ENCODE measurements at regions not wholly inside any gene's neighbourhood (a gene's known extent, or its start where the extent isn't known, plus 50 kb on each side); places are given as distances from the start of the nearest gene placed in this dataset.
A peak's percentile ranks its signal among the peaks of the same experiment; 100 is the strongest.

DNA sequence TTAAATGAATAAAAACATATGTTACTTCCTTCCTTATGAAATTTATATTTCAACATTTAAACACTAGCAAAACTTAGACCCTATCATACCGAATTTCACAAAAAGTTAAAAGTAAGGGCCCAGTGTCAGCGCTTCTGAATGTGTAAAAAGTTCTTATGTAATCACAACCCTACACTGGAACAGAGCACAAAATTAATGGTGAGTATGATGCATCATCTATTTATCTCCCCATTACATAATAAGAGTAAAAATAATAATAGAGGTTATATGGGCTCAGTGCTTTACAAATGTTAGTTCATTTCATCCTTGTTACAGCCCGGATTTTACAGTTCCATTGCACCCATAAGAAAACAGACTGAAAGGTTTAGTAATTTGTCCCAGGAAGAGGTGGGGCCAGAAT lies 144.9 kb upstream of the POU3F3 start:
- Histone ChIP-seq H3K9ac (ENCODE audit: extremely low read depth, low read length, poor library complexity, severe bottlenecking) (no peak overlapping the region), H3K4me3 (ENCODE audit: low read length) (no peak overlapping the region), H3K4me1 (ENCODE audit: control insufficient read depth, insufficient read depth, low read length) (no peaks in the 10 kb centered on the region), H3K27me3 (ENCODE audit: control insufficient read depth, insufficient read depth, low read length, poor library complexity, severe bottlenecking) (no peaks in the 10 kb centered on the region), H3K9me3 (ENCODE audit: control insufficient read depth, low read length) (no peaks in the 10 kb centered on the region), H3K36me3 (ENCODE audit: control insufficient read depth, insufficient read depth, low read length) (no peaks in the 10 kb centered on the region), H3K27ac (ENCODE audit: low read depth, low read length) (no peak overlapping the region)
- WGBS, 2 experiments (ENCODE audit: insufficient coverage in 1 of 2, insufficient read length in 1 of 2): 85% methylated on average over 2 of the region's 3 CpGs; no CpG with 5 or more reads in 1 of the 2 experiments
- peaks cover 1% of the 10 kb centered on the region for H3K4me1 Mint-ChIP-seq
- H3K27me3 Mint-ChIP-seq (ENCODE audit: insufficient read depth): no peaks in the 10 kb centered on the region
- H3K4me3 Mint-ChIP-seq: no peak overlapping the region
- no peaks in the 10 kb centered on the region for H3K36me3 Mint-ChIP-seq (ENCODE audit: low read depth)
- TF ChIP-seq, protein P1, sequence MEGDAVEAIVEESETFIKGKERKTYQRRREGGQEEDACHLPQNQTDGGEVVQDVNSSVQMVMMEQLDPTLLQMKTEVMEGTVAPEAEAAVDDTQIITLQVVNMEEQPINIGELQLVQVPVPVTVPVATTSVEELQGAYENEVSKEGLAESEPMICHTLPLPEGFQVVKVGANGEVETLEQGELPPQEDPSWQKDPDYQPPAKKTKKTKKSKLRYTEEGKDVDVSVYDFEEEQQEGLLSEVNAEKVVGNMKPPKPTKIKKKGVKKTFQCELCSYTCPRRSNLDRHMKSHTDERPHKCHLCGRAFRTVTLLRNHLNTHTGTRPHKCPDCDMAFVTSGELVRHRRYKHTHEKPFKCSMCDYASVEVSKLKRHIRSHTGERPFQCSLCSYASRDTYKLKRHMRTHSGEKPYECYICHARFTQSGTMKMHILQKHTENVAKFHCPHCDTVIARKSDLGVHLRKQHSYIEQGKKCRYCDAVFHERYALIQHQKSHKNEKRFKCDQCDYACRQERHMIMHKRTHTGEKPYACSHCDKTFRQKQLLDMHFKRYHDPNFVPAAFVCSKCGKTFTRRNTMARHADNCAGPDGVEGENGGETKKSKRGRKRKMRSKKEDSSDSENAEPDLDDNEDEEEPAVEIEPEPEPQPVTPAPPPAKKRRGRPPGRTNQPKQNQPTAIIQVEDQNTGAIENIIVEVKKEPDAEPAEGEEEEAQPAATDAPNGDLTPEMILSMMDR (conservative IDR thresholded peaks at IDR 0.05): no peak
- peaks cover 3% of the 10 kb centered on the region for H3K9me3 Mint-ChIP-seq
- no peak overlapping the region for H3K27ac Mint-ChIP-seq
- no peak for DNase-seq

GRCh38 chr2:104716061-104716460 lies 137.9 kb upstream of the POU3F3 start:
- H3K4me1 ChIP-seq (ENCODE audit: control insufficient read depth, insufficient read depth, low read length): no peaks in the 10 kb centered on the region
- H3K4me1 Mint-ChIP-seq: no peaks in the 10 kb centered on the region
- TF ChIP-seq, protein P1 (conservative IDR thresholded peaks at IDR 0.05): no peak
- 92 to 100% methylated on average over 1 to 4 of the region's 4 CpGs for WGBS, 2 experiments (ENCODE audit: insufficient coverage in 1 of 2, insufficient read length in 1 of 2)
- no peak overlapping the region for H3K4me3 ChIP-seq (ENCODE audit: low read length)
- H3K4me3 Mint-ChIP-seq: no peak overlapping the region
- H3K36me3 ChIP-seq (ENCODE audit: control insufficient read depth, insufficient read depth, low read length): no peaks in the 10 kb centered on the region
- DNase-seq: no peak
- H3K27me3 Mint-ChIP-seq (ENCODE audit: insufficient read depth): no peaks in the 10 kb centered on the region
- H3K27me3 ChIP-seq (ENCODE audit: control insufficient read depth, insufficient read depth, low read length, poor library complexity, severe bottlenecking): no peaks in the 10 kb centered on the region
- H3K27ac Mint-ChIP-seq: peak overlapping the region; percentile 26
- H3K9me3 ChIP-seq (ENCODE audit: control insufficient read depth, low read length): no peaks in the 10 kb centered on the region
- H3K36me3 Mint-ChIP-seq (ENCODE audit: low read depth): no peaks in the 10 kb centered on the region
- no peak overlapping the region for H3K9ac ChIP-seq (ENCODE audit: extremely low read depth, low read length, poor library complexity, severe bottlenecking)
- no peak overlapping the region for H3K27ac ChIP-seq (ENCODE audit: low read depth, low read length)
- peaks cover 3% of the 10 kb centered on the region for H3K9me3 Mint-ChIP-seq

- Histone ChIP-seq H3K4me1 (ENCODE audit: control insufficient read depth, insufficient read depth, low read length) (no peaks in the 10 kb centered on the region), H3K36me3 (ENCODE audit: control insufficient read depth, insufficient read depth, low read length) (no peaks in the 10 kb centered on the region), H3K4me3 (ENCODE audit: low read length) (no peak overlapping the region), H3K27ac (ENCODE audit: low read depth, low read length) (no peak overlapping the region), H3K9me3 (ENCODE audit: control insufficient read depth, low read length) (peaks cover 6% of the 10 kb centered on the region), H3K27me3 (ENCODE audit: control insufficient read depth, insufficient read depth, low read length, poor library complexity, severe bottlenecking) (no peaks in the 10 kb centered on the region), H3K9ac (ENCODE audit: extremely low read depth, low read length, poor library complexity, severe bottlenecking) (no peak overlapping the region)
- no peaks in the 10 kb centered on the region for H3K4me1 Mint-ChIP-seq
- 60 to 70% methylated on average over 5 to 6 of the region's 6 CpGs for WGBS, 2 experiments (ENCODE audit: insufficient coverage in 1 of 2, insufficient read length in 1 of 2)
- peaks cover 13% of the 10 kb centered on the region for H3K9me3 Mint-ChIP-seq
- no peaks in the 10 kb centered on the region for H3K36me3 Mint-ChIP-seq (ENCODE audit: low read depth)
- H3K27me3 Mint-ChIP-seq (ENCODE audit: insufficient read depth): no peaks in the 10 kb centered on the region
- H3K27ac Mint-ChIP-seq: no peak overlapping the region
- TF ChIP-seq, protein P1 (conservative IDR thresholded peaks at IDR 0.05): peak; percentile 84
- H3K4me3 Mint-ChIP-seq: no peak overlapping the region
- peak; percentile 93 for DNase-seq
Observed at GRCh38 chr2:104733226-104733943, 120.5 kb upstream of the POU3F3 start.
